ENCODE measurements at regions not wholly inside any gene's neighbourhood (a gene's known extent, or its start where the extent isn't known, plus 50 kb on each side); places are given as distances from the start of the nearest gene placed in this dataset.

GRCh38 chrX:45894864-45895645, 650.2 kb downstream of the ZNF674 start:
- no peak overlapping the region for H3K4me3 ChIP-seq (ENCODE audit: low read depth, low read length)

- H3K4me3 ChIP-seq (ENCODE audit: low read depth, low read length), result no peak overlapping the region
These were observed 655.8 kb downstream of the ZNF674 start for GRCh38 chrX:45889471-45889870.

GRCh38 chrX:45888518-45888917, 656.7 kb downstream of the ZNF674 start:
- H3K4me3 ChIP-seq (ENCODE audit: low read depth, low read length), result no peak overlapping the region

GRCh38 chrX:45885931-45886330, 659.3 kb downstream of the ZNF674 start:
- no peak overlapping the region for H3K4me3 ChIP-seq (ENCODE audit: low read depth, low read length)

- H3K4me3 ChIP-seq (ENCODE audit: low read depth, low read length), result no peak overlapping the region
These were observed 665.7 kb downstream of the ZNF674 start for GRCh38 chrX:45879512-45879911.

GRCh38 chrX:45876206-45876605, 669.0 kb downstream of the ZNF674 start:
- no peak overlapping the region for H3K4me3 ChIP-seq (ENCODE audit: low read depth, low read length)

- H3K4me3 ChIP-seq (ENCODE audit: low read depth, low read length), result no peak overlapping the region
These were observed 671.4 kb downstream of the ZNF674 start for GRCh38 chrX:45873781-45874180.

GRCh38 chrX:45872480-45872879, 671.8 kb upstream of the DIPK2B start:
- H3K4me3 ChIP-seq (ENCODE audit: low read depth, low read length), result no peak overlapping the region

- no peak overlapping the region for H3K4me3 ChIP-seq (ENCODE audit: low read depth, low read length)
These were observed 667.7 kb upstream of the DIPK2B start for GRCh38 chrX:45868425-45868824.

GRCh38 chrX:45862801-45863200, 662.1 kb upstream of the DIPK2B start:
- no peak overlapping the region for H3K4me3 ChIP-seq (ENCODE audit: low read depth, low read length)

GRCh38 chrX:45860450-45860849, 659.8 kb upstream of the DIPK2B start:
- H3K4me3 ChIP-seq (ENCODE audit: low read depth, low read length), result no peak overlapping the region

- no peak overlapping the region for H3K4me3 ChIP-seq (ENCODE audit: low read depth, low read length)
These were observed 658.7 kb upstream of the DIPK2B start for GRCh38 chrX:45859407-45859806.

GRCh38 chrX:45852884-45853283, 652.2 kb upstream of the DIPK2B start:
- H3K4me3 ChIP-seq (ENCODE audit: low read depth, low read length), result no peak overlapping the region

- H3K4me3 ChIP-seq (ENCODE audit: low read depth, low read length), result peak overlapping the region; percentile 77
These were observed 650.8 kb upstream of the DIPK2B start for GRCh38 chrX:45851434-45851991.

- peak overlapping the region; percentile 77 for H3K4me3 ChIP-seq (ENCODE audit: low read depth, low read length)
These were observed 650.2 kb upstream of the DIPK2B start for GRCh38 chrX:45850775-45851433.

GRCh38 chrX:45850197-45850774, 649.6 kb upstream of the DIPK2B start:
- H3K4me3 ChIP-seq (ENCODE audit: low read depth, low read length), result peak overlapping the region; percentile 77

GRCh38 chrX:45849261-45849862, 648.7 kb upstream of the DIPK2B start:
- H3K4me3 ChIP-seq (ENCODE audit: low read depth, low read length), result peak overlapping the region; percentile 77

- no peak overlapping the region for H3K4me3 ChIP-seq (ENCODE audit: low read depth, low read length)
These were observed 647.3 kb upstream of the DIPK2B start for GRCh38 chrX:45847961-45848360.

- no peak overlapping the region for H3K4me3 ChIP-seq (ENCODE audit: low read depth, low read length)
These were observed 645.7 kb upstream of the DIPK2B start for GRCh38 chrX:45846328-45846727.

GRCh38 chrX:45845142-45845541, 644.5 kb upstream of the DIPK2B start:
- H3K4me3 ChIP-seq (ENCODE audit: low read depth, low read length), result no peak overlapping the region

GRCh38 chrX:45843518-45843917, 642.8 kb upstream of the DIPK2B start:
- no peak overlapping the region for H3K4me3 ChIP-seq (ENCODE audit: low read depth, low read length)
